ENCODE measurements at regions not wholly inside any gene's neighbourhood (a gene's known extent, or its start where the extent isn't known, plus 50 kb on each side); places are given as distances from the start of the nearest gene placed in this dataset.

DNA sequence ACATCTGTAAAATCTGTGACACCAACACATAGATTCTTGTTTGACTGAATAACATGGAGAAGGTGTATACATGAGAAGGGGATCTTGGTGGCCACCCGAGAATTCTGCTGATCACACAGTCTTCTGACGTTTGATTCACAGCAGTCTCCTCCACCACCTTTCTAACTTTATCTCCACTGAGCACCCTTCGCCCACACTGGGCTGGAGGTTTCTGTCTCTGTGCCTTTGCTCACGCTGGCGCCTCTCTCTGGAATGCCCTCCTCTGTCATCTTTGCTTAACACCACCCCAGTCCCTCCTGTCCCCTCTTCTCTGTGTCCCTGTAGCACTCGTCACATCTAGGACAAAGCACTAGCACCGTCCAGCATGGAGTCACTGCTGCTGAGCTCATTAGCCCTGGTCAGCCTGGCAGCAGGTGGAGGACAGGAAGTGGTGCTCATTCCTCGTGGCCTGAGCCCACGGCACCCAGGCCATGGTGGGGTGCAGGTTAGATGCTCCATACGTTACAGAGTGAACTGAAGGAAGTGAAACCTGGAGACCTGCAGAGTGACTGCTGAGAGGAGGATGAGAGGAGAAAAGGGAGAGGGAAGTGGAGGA lies 384.6 kb downstream of the UQCRFS1 start:
- Histone ChIP-seq H3K4me1 (ENCODE audit: insufficient read depth, low read length) (peaks cover 14% of the 10 kb centered on the region; the same call in 1 of the 2 replicates), H3K27ac (ENCODE audit: low read length) (no peak overlapping the region), H3K27me3 (ENCODE audit: insufficient read depth, low read length) (no peaks in the 10 kb centered on the region), H3K9me3 (ENCODE audit: insufficient read depth, low read depth, low read length) (no peaks in the 10 kb centered on the region), H3K36me3 (ENCODE audit: insufficient read depth, low read depth, low read length) (no peaks in the 10 kb centered on the region), H3K9ac (ENCODE audit: low read depth, low read length) (no peak overlapping the region), H3K4me3 (ENCODE audit: low read length) (no peak overlapping the region)

- no peak overlapping the region for H3K9ac ChIP-seq (ENCODE audit: low read depth, low read length)
- H3K4me1 ChIP-seq (ENCODE audit: insufficient read depth, low read length), result peaks cover 22% of the 10 kb centered on the region; the same call in 1 of the 2 replicates
- no peak overlapping the region for H3K27ac ChIP-seq (ENCODE audit: low read length)
- no peak overlapping the region for H3K4me3 ChIP-seq (ENCODE audit: low read length)
- H3K36me3 ChIP-seq (ENCODE audit: insufficient read depth, low read depth, low read length), result no peaks in the 10 kb centered on the region
- H3K9me3 ChIP-seq (ENCODE audit: insufficient read depth, low read depth, low read length), result no peaks in the 10 kb centered on the region
- H3K27me3 ChIP-seq (ENCODE audit: insufficient read depth, low read length), result no peaks in the 10 kb centered on the region
These were observed 385.6 kb downstream of the UQCRFS1 start for GRCh38 chr19:28827382-28827781.

- Histone ChIP-seq H3K4me3 (ENCODE audit: low read length) (peak overlapping the region; percentile 21; the same call in 1 of the 2 replicates), H3K9me3 (ENCODE audit: insufficient read depth, low read depth, low read length) (no peaks in the 10 kb centered on the region; the same call in 1 of the 2 replicates), H3K4me1 (ENCODE audit: insufficient read depth, low read length) (peaks cover 16% of the 10 kb centered on the region; the same call in 1 of the 2 replicates), H3K9ac (ENCODE audit: low read depth, low read length) (peak overlapping the region; percentile 63; the same call in 1 of the 2 replicates), H3K27ac (ENCODE audit: low read length) (peak overlapping the region; percentile 40), H3K36me3 (ENCODE audit: insufficient read depth, low read depth, low read length) (no peaks in the 10 kb centered on the region), H3K27me3 (ENCODE audit: insufficient read depth, low read length) (no peaks in the 10 kb centered on the region)
These were observed 389.5 kb downstream of the UQCRFS1 start for GRCh38 chr19:28823338-28823961.

DNA sequence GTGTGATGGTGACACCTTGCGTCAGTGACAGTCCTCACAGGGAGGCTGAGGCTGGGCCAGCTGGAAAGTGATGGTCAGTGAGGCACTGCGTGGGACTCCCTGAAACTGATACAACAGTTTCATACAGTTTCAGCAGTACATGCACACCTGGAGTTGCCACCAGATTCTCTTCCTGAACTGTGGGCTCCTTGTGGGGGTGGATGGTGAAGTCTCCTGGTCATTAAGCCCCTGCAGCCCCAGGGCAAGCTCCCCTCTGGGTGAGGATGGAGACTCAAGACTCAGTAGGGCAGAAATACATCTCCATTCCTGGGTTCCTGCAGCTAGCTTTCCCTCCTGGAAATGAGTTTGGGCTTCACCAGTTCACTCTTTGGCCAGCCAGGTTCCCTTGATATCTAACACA lies 392.7 kb downstream of the UQCRFS1 start:
- H3K4me3 ChIP-seq (ENCODE audit: low read length), result no peak overlapping the region
- no peaks in the 10 kb centered on the region for H3K36me3 ChIP-seq (ENCODE audit: insufficient read depth, low read depth, low read length)
- H3K4me1 ChIP-seq (ENCODE audit: insufficient read depth, low read length), result peaks cover 16% of the 10 kb centered on the region; the same call in 1 of the 2 replicates
- H3K9ac ChIP-seq (ENCODE audit: low read depth, low read length), result no peak overlapping the region
- peaks cover 8% of the 10 kb centered on the region for H3K9me3 ChIP-seq (ENCODE audit: insufficient read depth, low read depth, low read length)
- H3K27me3 ChIP-seq (ENCODE audit: insufficient read depth, low read length), result no peaks in the 10 kb centered on the region
- H3K27ac ChIP-seq (ENCODE audit: low read length), result no peak overlapping the region

DNA sequence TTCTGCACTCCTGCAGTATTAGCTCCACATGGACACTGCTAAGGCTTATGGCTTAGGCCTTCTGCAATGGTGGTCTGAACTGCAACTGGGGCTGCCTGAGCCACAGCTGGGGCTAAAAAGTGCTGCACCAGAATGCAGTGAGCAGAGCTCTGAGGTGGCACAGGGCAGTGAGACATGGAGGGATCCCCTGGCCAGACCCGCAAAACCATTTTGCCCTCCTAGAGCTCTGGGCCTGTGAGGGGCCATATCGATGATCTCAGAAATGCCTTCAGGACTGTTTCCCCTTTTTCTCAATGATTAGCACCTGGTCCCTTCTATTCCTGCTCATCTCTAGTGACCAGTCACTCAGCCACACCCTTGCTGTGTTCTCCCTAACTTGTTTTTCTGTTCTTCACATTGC lies 397.7 kb downstream of the UQCRFS1 start:
- H3K27me3 ChIP-seq (ENCODE audit: insufficient read depth, low read length), result no peaks in the 10 kb centered on the region
- no peaks in the 10 kb centered on the region for H3K4me1 ChIP-seq (ENCODE audit: insufficient read depth, low read length)
- H3K9me3 ChIP-seq (ENCODE audit: insufficient read depth, low read depth, low read length), result peaks cover 19% of the 10 kb centered on the region
- H3K4me3 ChIP-seq (ENCODE audit: low read length), result no peak overlapping the region
- no peak overlapping the region for H3K27ac ChIP-seq (ENCODE audit: low read length)
- no peaks in the 10 kb centered on the region for H3K36me3 ChIP-seq (ENCODE audit: insufficient read depth, low read depth, low read length)
- no peak overlapping the region for H3K9ac ChIP-seq (ENCODE audit: low read depth, low read length)

DNA sequence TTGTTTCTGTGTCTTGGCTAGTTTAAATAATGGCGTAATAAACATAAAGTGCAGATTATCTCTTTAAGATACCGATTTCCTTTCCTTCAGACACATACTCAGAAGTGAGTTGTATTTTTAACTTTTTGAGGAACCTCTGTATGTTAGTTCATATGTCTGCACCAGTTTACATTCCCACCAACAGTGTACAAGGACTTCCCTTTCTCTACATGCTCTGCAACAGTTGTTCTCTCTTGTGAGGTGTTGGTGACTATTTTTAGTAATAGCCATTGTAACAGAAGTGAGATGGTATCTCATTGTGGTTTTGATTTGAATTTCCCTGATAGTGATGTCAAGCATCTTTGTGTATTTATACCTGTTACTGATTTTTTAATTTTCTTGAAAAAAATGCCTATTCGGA lies 418.6 kb downstream of the UQCRFS1 start:
- Histone ChIP-seq H3K9me3 (ENCODE audit: insufficient read depth, low read depth, low read length) (no peaks in the 10 kb centered on the region), H3K9ac (ENCODE audit: low read depth, low read length) (no peak overlapping the region), H3K27ac (ENCODE audit: low read length) (no peak overlapping the region), H3K36me3 (ENCODE audit: insufficient read depth, low read depth, low read length) (no peaks in the 10 kb centered on the region), H3K4me3 (ENCODE audit: low read length) (peak overlapping the region; percentile 59), H3K27me3 (ENCODE audit: insufficient read depth, low read length) (peaks cover 42% of the 10 kb centered on the region), H3K4me1 (ENCODE audit: insufficient read depth, low read length) (peaks cover 10% of the 10 kb centered on the region; the same call in 1 of the 2 replicates)

DNA sequence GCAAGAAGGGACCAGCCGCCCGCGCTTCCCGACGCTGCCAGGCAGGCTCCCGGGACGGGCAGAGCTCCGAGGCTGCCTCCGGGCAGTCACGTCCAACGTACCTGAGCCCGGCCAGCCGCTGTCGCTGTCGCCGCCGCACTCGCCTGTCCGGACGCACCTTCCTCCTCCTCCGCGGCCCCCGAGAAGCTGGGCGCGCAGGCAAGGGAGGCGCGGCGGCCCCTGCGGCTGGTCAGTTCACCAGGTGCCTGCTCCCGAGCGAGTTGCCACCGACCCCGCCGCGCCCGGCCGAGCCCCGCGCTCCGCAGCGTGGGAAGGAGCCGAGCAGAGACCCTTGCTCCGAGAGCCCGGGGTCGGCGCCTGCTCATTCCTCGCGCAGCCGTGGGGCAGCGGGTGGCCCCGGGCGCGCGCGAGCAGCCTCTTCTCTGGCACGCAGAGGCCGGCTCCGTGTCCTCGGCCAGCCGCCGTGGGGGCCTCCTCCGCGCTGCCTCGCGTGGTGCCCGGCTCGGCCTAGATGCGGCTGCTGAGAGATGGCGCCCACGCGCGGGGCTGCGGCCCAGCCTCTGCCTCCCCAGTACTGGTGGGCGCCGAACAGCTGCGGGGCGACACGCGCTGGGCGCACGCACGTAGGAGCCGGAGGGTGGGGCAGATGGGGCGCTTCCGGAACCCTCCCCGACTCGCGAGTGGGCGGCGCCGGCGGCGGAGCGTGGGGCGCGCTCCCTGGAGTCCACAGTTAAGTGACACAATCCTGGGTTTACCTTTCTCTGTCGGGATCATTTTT lies 419.4 kb downstream of the UQCRFS1 start:
- no peaks in the 10 kb centered on the region for H3K9me3 ChIP-seq (ENCODE audit: insufficient read depth, low read depth, low read length)
- no peak overlapping the region for H3K9ac ChIP-seq (ENCODE audit: low read depth, low read length)
- no peak overlapping the region for H3K27ac ChIP-seq (ENCODE audit: low read length)
- H3K4me3 ChIP-seq (ENCODE audit: low read length), result peak overlapping the region; percentile 59
- H3K36me3 ChIP-seq (ENCODE audit: insufficient read depth, low read depth, low read length), result no peaks in the 10 kb centered on the region
- H3K27me3 ChIP-seq (ENCODE audit: insufficient read depth, low read length), result peaks cover 42% of the 10 kb centered on the region
- H3K4me1 ChIP-seq (ENCODE audit: insufficient read depth, low read length), result peaks cover 6% of the 10 kb centered on the region; the same call in 1 of the 2 replicates

- no peaks in the 10 kb centered on the region for H3K27me3 ChIP-seq (ENCODE audit: insufficient read depth, low read length)
- H3K9me3 ChIP-seq (ENCODE audit: insufficient read depth, low read depth, low read length), result no peaks in the 10 kb centered on the region; the same call in 1 of the 2 replicates
- no peak overlapping the region for H3K9ac ChIP-seq (ENCODE audit: low read depth, low read length)
- no peak overlapping the region for H3K27ac ChIP-seq (ENCODE audit: low read length)
- H3K4me1 ChIP-seq (ENCODE audit: insufficient read depth, low read length), result no peaks in the 10 kb centered on the region
- H3K36me3 ChIP-seq (ENCODE audit: insufficient read depth, low read depth, low read length), result no peaks in the 10 kb centered on the region
- no peak overlapping the region for H3K4me3 ChIP-seq (ENCODE audit: low read length)
These were observed 427.0 kb downstream of the UQCRFS1 start for GRCh38 chr19:28785971-28786370.

DNA sequence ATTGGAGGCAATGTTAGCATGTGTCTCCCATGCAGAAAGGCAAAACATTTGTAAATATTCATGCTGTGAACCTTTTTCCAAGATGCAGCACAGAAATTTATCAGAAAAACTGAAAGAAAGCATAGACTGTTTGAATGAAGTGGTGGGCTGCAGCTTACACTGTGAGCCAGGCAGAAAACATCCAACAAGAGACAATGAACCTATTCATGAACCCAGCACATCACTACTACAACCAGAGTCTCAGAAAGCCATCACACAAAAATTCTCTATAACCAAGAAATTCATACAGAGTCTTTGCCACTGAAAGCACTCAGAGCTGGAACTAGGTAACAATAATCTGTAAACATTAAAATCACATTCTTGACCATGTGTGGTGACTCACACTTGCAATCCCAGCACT lies 448.9 kb downstream of the UQCRFS1 start:
- no peaks in the 10 kb centered on the region for H3K36me3 ChIP-seq (ENCODE audit: insufficient read depth, low read depth, low read length)
- H3K27me3 ChIP-seq (ENCODE audit: insufficient read depth, low read length), result no peaks in the 10 kb centered on the region
- no peak overlapping the region for H3K9ac ChIP-seq (ENCODE audit: low read depth, low read length)
- H3K4me3 ChIP-seq (ENCODE audit: low read length), result no peak overlapping the region
- no peaks in the 10 kb centered on the region for H3K4me1 ChIP-seq (ENCODE audit: insufficient read depth, low read length)
- no peak overlapping the region for H3K27ac ChIP-seq (ENCODE audit: low read length)
- peaks cover 8% of the 10 kb centered on the region for H3K9me3 ChIP-seq (ENCODE audit: insufficient read depth, low read depth, low read length)

GRCh38 chr19:28746478-28746877 lies 466.5 kb downstream of the UQCRFS1 start:
- Histone ChIP-seq H3K27ac (ENCODE audit: low read length) (no peak overlapping the region), H3K27me3 (ENCODE audit: insufficient read depth, low read length) (no peaks in the 10 kb centered on the region), H3K4me3 (ENCODE audit: low read length) (no peak overlapping the region), H3K9ac (ENCODE audit: low read depth, low read length) (no peak overlapping the region), H3K4me1 (ENCODE audit: insufficient read depth, low read length) (peaks cover 3% of the 10 kb centered on the region; the same call in 1 of the 2 replicates), H3K36me3 (ENCODE audit: insufficient read depth, low read depth, low read length) (no peaks in the 10 kb centered on the region), H3K9me3 (ENCODE audit: insufficient read depth, low read depth, low read length) (peaks cover 11% of the 10 kb centered on the region; the same call in 1 of the 2 replicates)

- Histone ChIP-seq H3K36me3 (ENCODE audit: insufficient read depth, low read depth, low read length) (no peaks in the 10 kb centered on the region), H3K4me3 (ENCODE audit: low read length) (no peak overlapping the region), H3K27ac (ENCODE audit: low read length) (no peak overlapping the region), H3K9me3 (ENCODE audit: insufficient read depth, low read depth, low read length) (peaks cover 6% of the 10 kb centered on the region; the same call in 1 of the 2 replicates), H3K27me3 (ENCODE audit: insufficient read depth, low read length) (no peaks in the 10 kb centered on the region), H3K4me1 (ENCODE audit: insufficient read depth, low read length) (peaks cover 3% of the 10 kb centered on the region; the same call in 1 of the 2 replicates), H3K9ac (ENCODE audit: low read depth, low read length) (no peak overlapping the region)
These were observed 468.0 kb downstream of the UQCRFS1 start for GRCh38 chr19:28744943-28745342.
